Fibroblast of the aortic adventitia (primary cell): ENCODE measurements at regions not wholly inside any gene's neighbourhood (a gene's known extent, or its start where the extent isn't known, plus 50 kb on each side); places are given as distances from the start of the nearest gene placed in this dataset.
"Not testable (repeated sequence)": the region's sequence is repeated elsewhere in the genome, so short reads cannot be mapped to it uniquely, and the experiment has no call there.

ENCODE experiments used
- DNase-seq: peaks from one replicate; pipeline ENCODE4 v3.0.0-alpha.2; 2010; ENCODE audit warnings: low read depth
- H3K4me3 ChIP-seq: 2 replicates; pipeline ENCODE4 v1.5.1; 2011; ENCODE audit warnings: low read depth, mild to moderate bottlenecking, control low read depth, low read length, moderate library complexity
- CTCF ChIP-seq: IDR thresholded peaks from 2 replicates; pipeline ENCODE4 v1.5.1; 2011; ENCODE audit warnings: mild to moderate bottlenecking, low read length, control low read depth, inconsistent platforms; ENCODE audit not compliant: insufficient read depth

GRCh38 chrX:1086444-1087409 is 125.7 kb downstream of the CRLF2 start:
- no peak for DNase-seq
- no peak overlapping the region for H3K4me3 ChIP-seq
- no peak for TF ChIP-seq CTCF

GRCh38 chrX:1085871-1086270 is 126.6 kb downstream of the CRLF2 start:
- not testable (repeated sequence) for DNase-seq, H3K4me3 ChIP-seq

- no peak for TF ChIP-seq CTCF
- no peak for DNase-seq
- H3K4me3 ChIP-seq = no peak overlapping the region
Observed at GRCh38 chrX:1084689-1085088, 127.8 kb downstream of the CRLF2 start.

GRCh38 chrX:1076871-1077651 is 135.4 kb downstream of the CRLF2 start:
- TF ChIP-seq CTCF = no peak
- no peak for DNase-seq
- H3K4me3 ChIP-seq = no peak overlapping the region

- no peak overlapping the region for H3K4me3 ChIP-seq
- no peak for DNase-seq
- no peak for TF ChIP-seq CTCF
Observed at GRCh38 chrX:1075741-1076140, 136.7 kb downstream of the CRLF2 start.

GRCh38 chrX:1075156-1075555 is 137.3 kb downstream of the CRLF2 start:
- H3K4me3 ChIP-seq = no peak overlapping the region
- no peak for TF ChIP-seq CTCF
- no peak for DNase-seq

GRCh38 chrX:1074755-1075154 is 137.7 kb downstream of the CRLF2 start:
- DNase-seq = no peak
- no peak overlapping the region for H3K4me3 ChIP-seq
- no peak for TF ChIP-seq CTCF
